SK-N-SH (cell line): ENCODE measurements at regions not wholly inside any gene's neighbourhood (a gene's known extent, or its start where the extent isn't known, plus 50 kb on each side); places are given as distances from the start of the nearest gene placed in this dataset.

Experiments
- CTCF ChIP-seq: fragments of 200-600 bp; sonication (generic); IDR thresholded peaks from 2 replicates; pipeline ENCODE4 v1.6.1; 2017; ENCODE audit warnings: antibody characterized with exemption, mild to moderate bottlenecking, moderate library complexity
- ELF1 ChIP-seq: IDR thresholded peaks from 2 replicates; pipeline ENCODE4 v1.4.0; 2012
- GATA2 ChIP-seq: sonication (generic); formaldehyde crosslinking; IDR thresholded peaks from 2 replicates; pipeline ENCODE4 v1.5.0; 2020; ENCODE audit warnings: mild to moderate bottlenecking, missing genetic modification reagents
- SMC3 ChIP-seq: IDR thresholded peaks from 2 replicates; pipeline ENCODE4 v1.6.1; 2012; ENCODE audit warnings: low read depth, low read length, improper control_type of control experiment

GRCh38 chr5:159851053-159851452 lies 65.2 kb upstream of the ADRA1B start:
- TF ChIP-seq ELF1: no peak
- TF ChIP-seq CTCF: no peak
- TF ChIP-seq GATA2 (CRISPR knock-in tag): no peak
- no peak for TF ChIP-seq SMC3
